ENCODE measurements at regions not wholly inside any gene's neighbourhood (a gene's known extent, or its start where the extent isn't known, plus 50 kb on each side); places are given as distances from the start of the nearest gene placed in this dataset.

DNA sequence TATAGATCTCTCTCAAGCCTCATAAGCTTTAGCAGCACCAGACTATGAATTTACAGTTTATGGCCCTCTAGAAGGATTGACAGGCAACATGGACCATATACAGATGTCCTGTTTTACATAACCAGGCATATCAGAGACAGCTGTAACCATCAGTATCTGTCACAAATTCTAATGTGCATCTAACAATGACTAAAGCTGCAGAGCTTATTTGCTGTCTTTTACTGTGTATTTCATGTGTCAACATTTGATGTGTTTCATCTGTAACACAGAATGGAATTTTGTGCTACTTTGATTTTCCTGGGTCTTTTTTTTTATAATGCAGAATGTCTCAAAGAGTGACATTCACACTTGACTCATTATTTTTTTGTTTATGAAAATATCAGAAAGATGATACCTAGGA lies 348.3 kb downstream of the SLC16A7 start:
- TF ChIP-seq, protein P1, sequence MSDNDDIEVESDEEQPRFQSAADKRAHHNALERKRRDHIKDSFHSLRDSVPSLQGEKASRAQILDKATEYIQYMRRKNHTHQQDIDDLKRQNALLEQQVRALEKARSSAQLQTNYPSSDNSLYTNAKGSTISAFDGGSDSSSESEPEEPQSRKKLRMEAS (CRISPR knock-in tag; IDR thresholded peaks at IDR 0.05), result no peak
- TF ChIP-seq SP1 (CRISPR knock-in tag; conservative IDR thresholded peaks at IDR 0.05) (no peak), ZNF396 (CRISPR knock-in tag; IDR thresholded peaks at IDR 0.05; ENCODE audit: borderline replicate concordance) (no peak), FOXK1 (CRISPR knock-in tag; IDR thresholded peaks at IDR 0.05) (no peak), JUN (CRISPR knock-in tag; IDR thresholded peaks at IDR 0.05) (no peak), CREB1 (CRISPR knock-in tag; IDR thresholded peaks at IDR 0.05) (no peak), MYBL2 (CRISPR knock-in tag; IDR thresholded peaks at IDR 0.05) (no peak), ZNF121 (CRISPR knock-in tag; IDR thresholded peaks at IDR 0.05) (no peak)
- TF ChIP-seq, protein P2, sequence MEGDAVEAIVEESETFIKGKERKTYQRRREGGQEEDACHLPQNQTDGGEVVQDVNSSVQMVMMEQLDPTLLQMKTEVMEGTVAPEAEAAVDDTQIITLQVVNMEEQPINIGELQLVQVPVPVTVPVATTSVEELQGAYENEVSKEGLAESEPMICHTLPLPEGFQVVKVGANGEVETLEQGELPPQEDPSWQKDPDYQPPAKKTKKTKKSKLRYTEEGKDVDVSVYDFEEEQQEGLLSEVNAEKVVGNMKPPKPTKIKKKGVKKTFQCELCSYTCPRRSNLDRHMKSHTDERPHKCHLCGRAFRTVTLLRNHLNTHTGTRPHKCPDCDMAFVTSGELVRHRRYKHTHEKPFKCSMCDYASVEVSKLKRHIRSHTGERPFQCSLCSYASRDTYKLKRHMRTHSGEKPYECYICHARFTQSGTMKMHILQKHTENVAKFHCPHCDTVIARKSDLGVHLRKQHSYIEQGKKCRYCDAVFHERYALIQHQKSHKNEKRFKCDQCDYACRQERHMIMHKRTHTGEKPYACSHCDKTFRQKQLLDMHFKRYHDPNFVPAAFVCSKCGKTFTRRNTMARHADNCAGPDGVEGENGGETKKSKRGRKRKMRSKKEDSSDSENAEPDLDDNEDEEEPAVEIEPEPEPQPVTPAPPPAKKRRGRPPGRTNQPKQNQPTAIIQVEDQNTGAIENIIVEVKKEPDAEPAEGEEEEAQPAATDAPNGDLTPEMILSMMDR (IDR thresholded peaks at IDR 0.05), result no peak
- TF ChIP-seq, protein P3, sequence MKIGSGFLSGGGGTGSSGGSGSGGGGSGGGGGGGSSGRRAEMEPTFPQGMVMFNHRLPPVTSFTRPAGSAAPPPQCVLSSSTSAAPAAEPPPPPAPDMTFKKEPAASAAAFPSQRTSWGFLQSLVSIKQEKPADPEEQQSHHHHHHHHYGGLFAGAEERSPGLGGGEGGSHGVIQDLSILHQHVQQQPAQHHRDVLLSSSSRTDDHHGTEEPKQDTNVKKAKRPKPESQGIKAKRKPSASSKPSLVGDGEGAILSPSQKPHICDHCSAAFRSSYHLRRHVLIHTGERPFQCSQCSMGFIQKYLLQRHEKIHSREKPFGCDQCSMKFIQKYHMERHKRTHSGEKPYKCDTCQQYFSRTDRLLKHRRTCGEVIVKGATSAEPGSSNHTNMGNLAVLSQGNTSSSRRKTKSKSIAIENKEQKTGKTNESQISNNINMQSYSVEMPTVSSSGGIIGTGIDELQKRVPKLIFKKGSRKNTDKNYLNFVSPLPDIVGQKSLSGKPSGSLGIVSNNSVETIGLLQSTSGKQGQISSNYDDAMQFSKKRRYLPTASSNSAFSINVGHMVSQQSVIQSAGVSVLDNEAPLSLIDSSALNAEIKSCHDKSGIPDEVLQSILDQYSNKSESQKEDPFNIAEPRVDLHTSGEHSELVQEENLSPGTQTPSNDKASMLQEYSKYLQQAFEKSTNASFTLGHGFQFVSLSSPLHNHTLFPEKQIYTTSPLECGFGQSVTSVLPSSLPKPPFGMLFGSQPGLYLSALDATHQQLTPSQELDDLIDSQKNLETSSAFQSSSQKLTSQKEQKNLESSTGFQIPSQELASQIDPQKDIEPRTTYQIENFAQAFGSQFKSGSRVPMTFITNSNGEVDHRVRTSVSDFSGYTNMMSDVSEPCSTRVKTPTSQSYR (CRISPR knock-in tag; IDR thresholded peaks at IDR 0.05), result no peak
- TF ChIP-seq, protein P4, sequence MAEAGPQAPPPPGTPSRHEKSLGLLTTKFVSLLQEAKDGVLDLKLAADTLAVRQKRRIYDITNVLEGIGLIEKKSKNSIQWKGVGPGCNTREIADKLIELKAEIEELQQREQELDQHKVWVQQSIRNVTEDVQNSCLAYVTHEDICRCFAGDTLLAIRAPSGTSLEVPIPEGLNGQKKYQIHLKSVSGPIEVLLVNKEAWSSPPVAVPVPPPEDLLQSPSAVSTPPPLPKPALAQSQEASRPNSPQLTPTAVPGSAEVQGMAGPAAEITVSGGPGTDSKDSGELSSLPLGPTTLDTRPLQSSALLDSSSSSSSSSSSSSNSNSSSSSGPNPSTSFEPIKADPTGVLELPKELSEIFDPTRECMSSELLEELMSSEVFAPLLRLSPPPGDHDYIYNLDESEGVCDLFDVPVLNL (CRISPR knock-in tag; IDR thresholded peaks at IDR 0.05; ENCODE audit: borderline replicate concordance, low read depth), result no peak
- TF ChIP-seq, protein P5, sequence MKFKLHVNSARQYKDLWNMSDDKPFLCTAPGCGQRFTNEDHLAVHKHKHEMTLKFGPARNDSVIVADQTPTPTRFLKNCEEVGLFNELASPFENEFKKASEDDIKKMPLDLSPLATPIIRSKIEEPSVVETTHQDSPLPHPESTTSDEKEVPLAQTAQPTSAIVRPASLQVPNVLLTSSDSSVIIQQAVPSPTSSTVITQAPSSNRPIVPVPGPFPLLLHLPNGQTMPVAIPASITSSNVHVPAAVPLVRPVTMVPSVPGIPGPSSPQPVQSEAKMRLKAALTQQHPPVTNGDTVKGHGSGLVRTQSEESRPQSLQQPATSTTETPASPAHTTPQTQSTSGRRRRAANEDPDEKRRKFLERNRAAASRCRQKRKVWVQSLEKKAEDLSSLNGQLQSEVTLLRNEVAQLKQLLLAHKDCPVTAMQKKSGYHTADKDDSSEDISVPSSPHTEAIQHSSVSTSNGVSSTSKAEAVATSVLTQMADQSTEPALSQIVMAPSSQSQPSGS (CRISPR knock-in tag; IDR thresholded peaks at IDR 0.05; ENCODE audit: borderline replicate concordance, low read depth), result no peak
- TF ChIP-seq, protein P6, sequence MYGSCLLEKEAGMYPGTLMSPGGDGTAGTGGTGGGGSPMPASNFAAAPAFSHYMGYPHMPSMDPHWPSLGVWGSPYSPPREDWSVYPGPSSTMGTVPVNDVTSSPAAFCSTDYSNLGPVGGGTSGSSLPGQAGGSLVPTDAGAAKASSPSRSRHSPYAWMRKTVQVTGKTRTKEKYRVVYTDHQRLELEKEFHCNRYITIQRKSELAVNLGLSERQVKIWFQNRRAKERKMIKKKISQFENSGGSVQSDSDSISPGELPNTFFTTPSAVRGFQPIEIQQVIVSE (CRISPR knock-in tag; IDR thresholded peaks at IDR 0.05; ENCODE audit: borderline replicate concordance), result no peak
- TF ChIP-seq, protein P7, sequence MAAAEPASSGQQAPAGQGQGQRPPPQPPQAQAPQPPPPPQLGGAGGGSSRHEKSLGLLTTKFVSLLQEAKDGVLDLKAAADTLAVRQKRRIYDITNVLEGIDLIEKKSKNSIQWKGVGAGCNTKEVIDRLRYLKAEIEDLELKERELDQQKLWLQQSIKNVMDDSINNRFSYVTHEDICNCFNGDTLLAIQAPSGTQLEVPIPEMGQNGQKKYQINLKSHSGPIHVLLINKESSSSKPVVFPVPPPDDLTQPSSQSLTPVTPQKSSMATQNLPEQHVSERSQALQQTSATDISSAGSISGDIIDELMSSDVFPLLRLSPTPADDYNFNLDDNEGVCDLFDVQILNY (CRISPR knock-in tag; IDR thresholded peaks at IDR 0.05), result no peak
